Gastrocnemius medialis (tissue), 4 donors: ENCODE measurements at regions not wholly inside any gene's neighbourhood (a gene's known extent, or its start where the extent isn't known, plus 50 kb on each side); places are given as distances from the start of the nearest gene placed in this dataset.

Experiments
- POLR2A ChIP-seq, 2 donors: fragments of 450-650 bp; IDR thresholded peaks; one replicate each; pipeline ENCODE4 v1.6.1; 2017; ENCODE audit warnings: antibody characterized with exemption in 2 of 2, mild to moderate bottlenecking in 2 of 2, moderate library complexity in 2 of 2
- TF ChIP-seq, protein P1 (sequence below), 5 experiments: fragments of 450-650 bp in 3 of 5; fragments of 200-600 bp in 2 of 5; sonication (generic) in 2 of 5; IDR thresholded peaks in 4 of 5; conservative IDR thresholded peaks in 1 of 5; 1 replicate in 4 of 5; 2 replicates in 1 of 5; pipeline ENCODE4 v1.5.1; 2016 to 2019; ENCODE audit warnings: antibody characterized with exemption in 5 of 5, mild to moderate bottlenecking in 3 of 5, moderate library complexity in 3 of 5

DNA sequence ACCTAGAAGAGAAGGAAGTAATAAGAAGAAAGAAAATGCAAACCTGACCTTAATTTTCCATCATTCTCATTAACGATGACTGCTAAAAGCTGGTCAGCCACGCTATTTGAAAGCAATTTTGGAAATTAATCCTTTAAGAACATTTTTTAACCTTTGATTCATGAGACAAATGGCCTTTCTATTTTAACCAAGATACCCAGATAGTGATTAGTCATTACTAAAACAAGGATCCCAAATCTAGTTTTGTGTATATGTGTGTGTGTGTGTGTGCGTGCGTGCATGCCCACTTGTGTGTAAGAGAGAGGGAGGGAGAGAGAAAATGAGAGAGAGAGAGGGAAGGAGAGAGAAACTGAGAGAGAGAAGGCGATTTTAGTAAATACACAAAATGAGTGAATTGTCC, 329.5 kb downstream of the DEPDC1B start:
- no peak for TF ChIP-seq POLR2A (IDR thresholded peaks at IDR 0.05)
- TF ChIP-seq, protein P1, sequence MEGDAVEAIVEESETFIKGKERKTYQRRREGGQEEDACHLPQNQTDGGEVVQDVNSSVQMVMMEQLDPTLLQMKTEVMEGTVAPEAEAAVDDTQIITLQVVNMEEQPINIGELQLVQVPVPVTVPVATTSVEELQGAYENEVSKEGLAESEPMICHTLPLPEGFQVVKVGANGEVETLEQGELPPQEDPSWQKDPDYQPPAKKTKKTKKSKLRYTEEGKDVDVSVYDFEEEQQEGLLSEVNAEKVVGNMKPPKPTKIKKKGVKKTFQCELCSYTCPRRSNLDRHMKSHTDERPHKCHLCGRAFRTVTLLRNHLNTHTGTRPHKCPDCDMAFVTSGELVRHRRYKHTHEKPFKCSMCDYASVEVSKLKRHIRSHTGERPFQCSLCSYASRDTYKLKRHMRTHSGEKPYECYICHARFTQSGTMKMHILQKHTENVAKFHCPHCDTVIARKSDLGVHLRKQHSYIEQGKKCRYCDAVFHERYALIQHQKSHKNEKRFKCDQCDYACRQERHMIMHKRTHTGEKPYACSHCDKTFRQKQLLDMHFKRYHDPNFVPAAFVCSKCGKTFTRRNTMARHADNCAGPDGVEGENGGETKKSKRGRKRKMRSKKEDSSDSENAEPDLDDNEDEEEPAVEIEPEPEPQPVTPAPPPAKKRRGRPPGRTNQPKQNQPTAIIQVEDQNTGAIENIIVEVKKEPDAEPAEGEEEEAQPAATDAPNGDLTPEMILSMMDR (IDR thresholded peaks at IDR 0.05 in 4 of 5, conservative IDR thresholded peaks at IDR 0.05 in 1 of 5), result no peak
